Rectal smooth muscle tissue (tissue), 1 donor: ENCODE measurements at regions not wholly inside any gene's neighbourhood (a gene's known extent, or its start where the extent isn't known, plus 50 kb on each side); places are given as distances from the start of the nearest gene placed in this dataset.

ENCODE experiments used
- H3K27ac ChIP-seq: one replicate; pipeline ENCODE4 v1.7.0; 2013; ENCODE audit warnings: low read depth, low read length, inconsistent platforms
- H3K27me3 ChIP-seq: one replicate; pipeline ENCODE4 v1.7.0; 2013; ENCODE audit warnings: low read length; ENCODE audit not compliant: control insufficient read depth, insufficient read depth
- H3K36me3 ChIP-seq: one replicate; pipeline ENCODE4 v1.7.0; 2013; ENCODE audit warnings: low read length; ENCODE audit not compliant: control insufficient read depth, insufficient read depth
- H3K4me1 ChIP-seq: one replicate; pipeline ENCODE4 v1.7.0; 2013; ENCODE audit warnings: low read length; ENCODE audit not compliant: control insufficient read depth, insufficient read depth
- H3K4me3 ChIP-seq: one replicate; pipeline ENCODE4 v1.7.0; 2013; ENCODE audit warnings: low read length
- H3K9ac ChIP-seq: one replicate; pipeline ENCODE4 v1.7.0; 2013; ENCODE audit warnings: low read length

DNA sequence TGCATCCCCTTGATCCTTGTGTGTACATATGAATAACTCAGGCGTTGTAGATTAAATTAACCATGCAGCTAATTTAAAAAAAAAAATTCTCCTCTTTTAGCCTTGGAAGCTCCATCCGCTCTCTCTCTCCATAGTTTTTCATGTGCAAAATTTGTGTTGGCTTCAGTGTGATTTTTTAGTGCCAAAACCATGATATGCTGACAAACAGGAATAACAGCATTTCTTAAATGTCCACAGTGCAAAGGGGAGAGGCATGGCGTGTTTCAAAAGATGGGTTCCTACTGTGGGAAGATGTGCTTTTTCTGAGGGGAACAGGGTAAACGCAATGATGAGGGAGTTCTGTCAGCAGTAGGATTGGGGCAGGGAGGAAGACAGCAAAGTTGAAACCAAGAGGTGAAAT lies 247.0 kb downstream of the ICOS start:
- no peaks in the 10 kb centered on the region for H3K27me3 ChIP-seq
- no peak overlapping the region for H3K9ac ChIP-seq
- no peak overlapping the region for H3K4me3 ChIP-seq
- no peak overlapping the region for H3K27ac ChIP-seq
- no peaks in the 10 kb centered on the region for H3K4me1 ChIP-seq
- no peaks in the 10 kb centered on the region for H3K36me3 ChIP-seq

DNA sequence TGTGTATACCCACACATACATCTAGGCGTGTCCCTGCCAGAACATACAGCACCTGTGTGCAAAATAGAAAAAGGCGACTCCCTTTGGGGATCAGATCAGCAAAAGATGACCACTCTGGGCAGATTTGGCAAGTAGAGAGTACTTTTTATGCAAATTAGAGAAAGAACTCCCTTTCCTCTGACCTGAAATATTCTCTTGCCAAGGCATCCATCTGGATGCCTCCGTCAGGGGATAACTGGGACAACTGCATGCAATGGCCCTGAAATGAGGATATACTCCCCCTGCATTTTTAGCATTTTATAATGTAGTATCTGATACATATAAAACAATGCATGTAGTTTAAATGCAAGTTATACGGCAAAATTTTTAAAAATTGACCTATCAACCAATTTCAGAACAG lies 247.7 kb downstream of the ICOS start:
- Histone ChIP-seq H3K4me3 (no peak overlapping the region), H3K27me3 (no peaks in the 10 kb centered on the region), H3K36me3 (no peaks in the 10 kb centered on the region), H3K9ac (no peak overlapping the region), H3K4me1 (no peaks in the 10 kb centered on the region), H3K27ac (no peak overlapping the region)

DNA sequence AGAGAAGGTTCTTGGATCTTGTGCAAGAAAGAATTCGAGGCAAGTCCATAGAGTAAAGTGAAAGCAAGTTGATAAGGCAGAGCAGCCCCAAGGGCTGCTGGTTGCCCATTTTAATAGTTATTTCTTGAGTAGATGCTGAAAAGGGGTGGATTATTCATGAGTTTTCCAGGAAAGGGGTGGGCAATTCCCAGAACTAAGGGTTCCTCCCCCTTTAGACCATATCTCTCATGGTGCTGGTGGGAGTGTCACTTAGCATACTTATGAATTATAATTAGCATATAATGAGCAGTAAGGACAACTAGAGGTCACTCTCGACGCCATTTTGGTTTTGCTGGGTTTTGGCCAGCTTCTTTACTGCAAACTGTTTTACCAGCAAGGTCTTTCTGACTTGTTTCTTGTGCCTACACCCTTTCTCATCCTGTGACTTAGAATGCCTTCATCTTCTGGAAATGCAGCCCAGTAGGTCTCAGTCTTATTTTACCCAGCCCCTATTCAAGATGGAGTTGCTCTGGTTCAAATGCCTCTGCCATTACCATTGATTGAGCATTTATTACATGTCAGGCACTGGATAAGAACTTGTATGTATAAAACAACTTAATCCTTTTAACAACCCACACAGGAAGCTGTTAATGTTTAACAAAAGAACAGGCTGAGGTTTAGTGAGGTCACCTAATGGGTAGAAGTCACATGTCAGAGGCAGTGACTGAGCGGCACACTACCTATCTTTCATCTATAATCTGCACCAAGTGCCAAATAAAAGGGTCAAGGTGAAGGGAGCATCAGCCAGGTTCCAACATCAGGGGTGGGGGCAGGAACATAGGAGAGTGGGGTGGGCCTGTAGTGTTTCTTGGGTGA lies 250.9 kb downstream of the ICOS start:
- Histone ChIP-seq H3K27ac (no peak overlapping the region), H3K4me1 (no peaks in the 10 kb centered on the region), H3K27me3 (no peaks in the 10 kb centered on the region), H3K9ac (no peak overlapping the region), H3K36me3 (no peaks in the 10 kb centered on the region), H3K4me3 (no peak overlapping the region)

DNA sequence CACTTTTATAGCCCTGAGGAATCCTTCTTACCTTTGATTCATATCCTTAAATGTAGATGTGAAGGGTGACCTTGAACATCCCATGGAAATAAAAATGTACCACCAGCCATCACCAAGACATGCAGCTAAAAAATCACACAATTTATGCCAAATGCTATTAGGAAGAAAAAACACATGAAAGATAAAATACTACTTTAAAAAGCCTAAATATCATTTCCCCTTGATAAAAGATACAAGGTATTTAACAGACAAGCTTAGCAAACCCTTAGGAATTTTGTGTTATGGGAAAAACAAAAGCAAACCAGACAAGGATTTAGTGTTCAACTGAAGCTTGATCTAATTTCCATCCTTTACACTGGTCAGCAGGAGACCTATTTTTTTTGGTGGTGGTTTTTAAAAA lies 255.0 kb downstream of the ICOS start:
- no peak overlapping the region for H3K27ac ChIP-seq
- no peak overlapping the region for H3K4me3 ChIP-seq
- H3K36me3 ChIP-seq: no peaks in the 10 kb centered on the region
- no peaks in the 10 kb centered on the region for H3K4me1 ChIP-seq
- no peaks in the 10 kb centered on the region for H3K27me3 ChIP-seq
- no peak overlapping the region for H3K9ac ChIP-seq

DNA sequence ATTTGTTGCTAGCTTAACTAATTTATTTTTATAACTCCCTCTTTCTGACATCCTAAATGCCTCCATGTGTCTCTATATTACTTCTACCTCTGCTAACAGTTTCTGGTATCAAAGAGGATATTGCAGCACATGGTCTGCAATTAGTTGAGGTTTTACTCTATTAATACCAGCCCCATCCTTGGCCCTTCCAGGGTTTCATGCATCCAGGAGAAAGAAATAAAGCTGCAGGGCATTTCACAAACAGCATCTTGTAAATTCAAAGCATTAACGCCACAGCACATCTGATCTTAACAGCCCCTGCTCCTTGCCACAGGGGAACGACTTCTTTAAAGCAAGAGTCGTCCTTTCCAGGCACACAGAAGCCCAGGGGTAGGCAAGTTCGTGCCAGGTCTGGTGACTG lies 258.9 kb downstream of the ICOS start:
- Histone ChIP-seq H3K4me3 (no peak overlapping the region), H3K9ac (no peak overlapping the region), H3K36me3 (no peaks in the 10 kb centered on the region), H3K4me1 (no peaks in the 10 kb centered on the region), H3K27ac (no peak overlapping the region), H3K27me3 (no peaks in the 10 kb centered on the region)

DNA sequence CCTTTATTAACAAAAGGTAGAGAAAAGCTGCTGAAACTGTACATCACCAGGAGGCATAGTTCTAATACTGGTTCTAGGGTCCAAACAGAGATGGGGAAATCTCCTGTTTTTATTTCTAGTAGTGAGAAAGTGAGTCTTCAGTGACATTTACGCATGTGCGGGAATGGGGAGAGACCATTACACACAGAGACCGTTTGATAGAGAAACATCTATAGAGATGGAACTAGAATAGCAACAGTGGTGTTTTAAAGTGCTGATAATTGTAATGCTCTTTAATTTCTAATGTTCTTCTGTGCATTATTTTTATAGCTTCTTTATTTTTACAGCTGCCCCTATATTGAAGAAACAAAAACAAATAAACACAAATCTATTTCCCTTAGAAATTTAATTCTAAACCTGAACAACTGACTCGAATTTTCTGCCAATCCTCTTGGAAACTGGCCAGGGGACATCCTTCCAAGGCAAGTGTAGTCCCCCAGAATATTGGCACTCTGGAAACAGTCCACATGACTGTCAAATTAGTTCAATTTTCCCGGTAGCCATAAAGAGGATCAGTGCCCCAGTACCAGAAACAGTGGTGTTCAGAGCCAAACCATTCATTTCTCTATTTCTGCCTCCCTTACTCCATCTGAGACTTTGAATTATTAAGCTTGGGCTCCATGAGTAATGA lies 260.9 kb downstream of the ICOS start:
- Histone ChIP-seq H3K27me3 (no peaks in the 10 kb centered on the region), H3K4me1 (no peaks in the 10 kb centered on the region), H3K36me3 (no peaks in the 10 kb centered on the region), H3K27ac (no peak overlapping the region), H3K4me3 (no peak overlapping the region), H3K9ac (no peak overlapping the region)

DNA sequence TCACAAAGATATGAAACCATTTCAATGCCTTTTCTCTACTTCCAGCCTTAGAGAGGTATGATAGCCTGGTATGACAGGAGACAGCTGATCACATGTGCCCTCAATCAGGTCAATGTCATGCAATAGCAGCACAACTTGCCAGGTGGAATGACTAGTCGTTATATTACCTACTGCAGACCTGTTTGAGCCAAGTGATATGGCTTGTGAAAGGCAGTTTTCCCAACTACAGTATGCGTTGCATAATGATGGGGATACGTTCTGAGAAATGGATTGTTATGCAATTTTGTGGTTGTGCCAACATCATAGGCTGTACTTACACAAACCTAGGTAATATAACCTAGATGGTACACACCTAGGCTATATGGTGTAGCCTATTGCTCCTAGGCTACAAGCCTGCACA lies 262.8 kb downstream of the ICOS start:
- Histone ChIP-seq H3K27me3 (no peaks in the 10 kb centered on the region), H3K4me3 (no peak overlapping the region), H3K4me1 (no peaks in the 10 kb centered on the region), H3K9ac (no peak overlapping the region), H3K36me3 (no peaks in the 10 kb centered on the region), H3K27ac (no peak overlapping the region)

DNA sequence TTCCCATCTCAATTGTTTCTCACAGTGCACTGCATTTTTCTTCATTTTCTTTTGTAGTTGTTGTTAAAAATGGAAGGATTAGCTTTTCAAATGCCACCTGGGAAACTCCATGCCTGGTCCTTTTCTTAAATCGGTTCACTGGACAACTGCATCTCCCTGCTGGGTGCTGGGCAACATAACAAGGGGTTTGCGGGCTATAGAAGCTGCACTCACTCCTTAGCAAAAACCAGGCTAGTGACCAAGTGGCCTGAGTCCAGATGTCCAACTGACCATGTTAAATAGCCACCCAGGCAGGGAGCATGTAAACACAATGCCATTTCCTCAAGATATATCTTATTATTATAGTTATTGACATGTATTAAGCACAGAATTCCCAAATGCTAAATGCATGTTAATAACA lies 264.9 kb downstream of the ICOS start:
- no peak overlapping the region for H3K9ac ChIP-seq

DNA sequence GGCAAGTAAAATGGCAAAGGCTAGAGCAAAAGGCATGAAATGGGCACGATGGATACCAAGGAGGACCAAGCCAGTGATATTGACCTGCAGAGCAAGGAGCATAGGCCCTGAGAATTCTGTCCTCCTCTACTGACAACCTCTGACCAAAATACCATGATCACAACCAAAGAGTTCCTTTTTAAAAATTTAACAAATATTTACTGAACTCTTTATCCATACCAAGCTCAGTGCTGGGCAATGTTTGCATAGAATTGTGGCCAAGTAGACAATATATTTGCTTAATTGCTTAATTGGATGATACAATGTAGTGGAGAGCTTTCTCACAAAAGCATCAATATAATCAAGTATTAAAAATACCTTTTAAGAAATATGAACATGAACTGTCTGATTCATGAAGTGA lies 265.7 kb downstream of the ICOS start:
- Histone ChIP-seq H3K4me3 (no peak overlapping the region), H3K9ac (no peak overlapping the region), H3K4me1 (no peaks in the 10 kb centered on the region), H3K27ac (no peak overlapping the region), H3K27me3 (no peaks in the 10 kb centered on the region), H3K36me3 (no peaks in the 10 kb centered on the region)

More for the DNA sequence above, 264.9 kb downstream of the ICOS start:
- no peaks in the 10 kb centered on the region for H3K36me3 ChIP-seq
- H3K4me3 ChIP-seq: no peak overlapping the region
- H3K27ac ChIP-seq: no peak overlapping the region
- H3K27me3 ChIP-seq: no peaks in the 10 kb centered on the region
- no peaks in the 10 kb centered on the region for H3K4me1 ChIP-seq

DNA sequence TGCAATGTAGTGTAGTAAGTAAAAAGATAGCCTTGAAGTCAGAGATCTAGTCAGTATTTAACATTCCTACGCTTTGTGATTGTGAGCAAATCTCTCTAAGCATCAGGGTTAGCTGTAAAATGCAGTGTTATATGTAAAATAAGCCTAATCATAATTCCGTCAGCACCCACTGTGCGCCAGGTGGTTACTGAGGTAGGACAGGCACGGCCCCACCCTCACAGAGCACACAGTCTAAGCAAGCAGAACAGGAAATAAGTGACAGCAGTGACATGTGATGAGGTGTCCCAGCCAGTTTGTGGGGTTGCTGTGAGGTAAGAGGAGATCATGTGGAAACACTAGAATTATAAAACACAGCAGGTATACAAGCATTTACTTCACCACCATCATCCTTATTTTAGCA lies 267.1 kb downstream of the ICOS start:
- no peak overlapping the region for H3K9ac ChIP-seq
- no peaks in the 10 kb centered on the region for H3K27me3 ChIP-seq
- no peak overlapping the region for H3K4me3 ChIP-seq
- no peaks in the 10 kb centered on the region for H3K36me3 ChIP-seq
- no peaks in the 10 kb centered on the region for H3K4me1 ChIP-seq
- H3K27ac ChIP-seq: no peak overlapping the region

DNA sequence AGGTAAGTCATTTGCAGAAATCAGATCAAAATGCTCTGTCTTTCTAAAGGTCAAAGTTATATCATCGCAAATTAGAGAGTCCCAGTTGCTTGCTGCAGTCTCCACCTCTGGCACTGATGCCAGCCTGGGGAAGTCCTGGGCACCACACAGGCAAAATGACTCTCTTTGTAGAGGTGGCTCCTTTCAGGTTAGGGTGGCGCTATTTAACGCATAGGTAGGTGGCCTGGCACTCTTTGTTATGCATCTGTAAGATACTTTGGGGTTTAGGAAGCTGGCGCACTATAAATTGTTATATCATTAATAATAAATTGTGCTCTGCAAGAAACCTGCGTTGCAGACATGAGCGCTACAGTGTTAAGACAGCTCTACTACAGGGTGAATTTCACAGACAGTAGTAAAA lies 268.5 kb downstream of the ICOS start:
- Histone ChIP-seq H3K36me3 (no peaks in the 10 kb centered on the region), H3K27ac (no peak overlapping the region), H3K27me3 (no peaks in the 10 kb centered on the region), H3K4me3 (no peak overlapping the region), H3K9ac (no peak overlapping the region), H3K4me1 (no peaks in the 10 kb centered on the region)

DNA sequence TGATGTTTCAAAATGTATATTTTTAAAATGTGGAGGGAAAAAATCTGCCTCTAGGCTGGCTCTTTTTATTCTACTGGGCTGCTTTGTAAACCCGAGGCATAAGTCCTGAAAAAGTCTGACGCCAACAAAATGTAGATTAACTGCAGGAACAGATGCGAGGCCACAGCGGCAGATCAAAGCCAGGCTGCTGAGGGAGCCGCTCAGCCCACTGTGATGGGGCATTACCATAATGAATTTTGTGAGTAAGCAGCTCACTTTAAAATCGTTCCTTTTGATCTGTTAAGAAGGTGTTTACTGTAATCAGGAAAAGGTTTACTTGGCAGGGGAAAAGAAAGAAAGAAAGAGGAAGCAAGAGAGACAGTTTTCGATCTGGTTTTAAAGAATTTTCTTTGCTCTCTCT lies 269.0 kb downstream of the ICOS start:
- no peaks in the 10 kb centered on the region for H3K4me1 ChIP-seq
- no peak overlapping the region for H3K9ac ChIP-seq
- H3K27ac ChIP-seq: no peak overlapping the region
- H3K27me3 ChIP-seq: no peaks in the 10 kb centered on the region
- no peaks in the 10 kb centered on the region for H3K36me3 ChIP-seq
- H3K4me3 ChIP-seq: no peak overlapping the region

DNA sequence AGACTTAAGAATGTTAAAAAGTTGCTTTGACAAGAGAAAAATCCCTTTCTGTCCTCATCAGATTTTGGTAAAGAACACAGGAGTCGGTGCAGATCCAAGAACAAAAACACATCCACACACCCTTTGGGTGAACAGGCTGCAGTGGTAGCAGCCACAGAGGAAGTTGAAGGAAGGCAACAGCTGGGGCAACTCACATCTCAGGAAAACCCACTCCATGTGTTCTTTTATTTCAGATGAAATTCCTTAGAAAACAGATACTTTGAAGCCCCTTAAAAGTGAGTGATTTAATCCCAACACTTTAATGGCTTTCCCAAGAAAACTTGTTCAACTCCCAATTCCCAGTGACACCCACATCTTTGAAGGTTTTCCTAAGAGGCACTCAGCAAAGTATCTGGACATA lies 271.3 kb downstream of the ICOS start:
- H3K4me3 ChIP-seq: no peak overlapping the region
- H3K4me1 ChIP-seq: no peaks in the 10 kb centered on the region
- H3K9ac ChIP-seq: no peak overlapping the region
- H3K36me3 ChIP-seq: no peaks in the 10 kb centered on the region
- H3K27me3 ChIP-seq: no peaks in the 10 kb centered on the region
- no peak overlapping the region for H3K27ac ChIP-seq
